GM12892 (cell line): ENCODE measurements at regions not wholly inside any gene's neighbourhood (a gene's known extent, or its start where the extent isn't known, plus 50 kb on each side); places are given as distances from the start of the nearest gene placed in this dataset.
A peak's percentile ranks its signal among the peaks of the same experiment; 100 is the strongest.
"Not testable (repeated sequence)": the region's sequence is repeated elsewhere in the genome, so short reads cannot be mapped to it uniquely, and the experiment has no call there.

Source experiments
- DNase-seq: peaks from one replicate; pipeline ENCODE4 v3.0.0; 2011; ENCODE audit not compliant: insufficient read length
- FAIRE-seq: peaks from 2 replicates; lab custom pipeline; 2011; peaks lifted over from hg19 to GRCh38; lab: Jason Lieb, UNC
- POLR2A ChIP-seq: IDR thresholded peaks from 2 replicates; pipeline ENCODE4 v1.6.1; 2011; ENCODE audit warnings: low read depth, low read length, control low read depth
- POLR2AphosphoS5 ChIP-seq: IDR thresholded peaks from 2 replicates; pipeline ENCODE4 v1.6.1; 2011; ENCODE audit warnings: low read depth, low read length, control low read depth
- TAF1 ChIP-seq: IDR thresholded peaks from 2 replicates; pipeline ENCODE4 v1.6.1; 2011; ENCODE audit warnings: low read depth, mild to moderate bottlenecking, control low read depth, low read length, borderline replicate concordance

GRCh38 chr1:10920063-10920626 is 92.3 kb upstream of the TARDBP start:
- DNase-seq (no peak), FAIRE-seq (no peak)
- TF ChIP-seq POLR2AphosphoS5 (no peak), POLR2A (no peak), TAF1 (no peak)

- not testable (repeated sequence) for DNase-seq, FAIRE-seq
Measured at GRCh38 chr1:10922315-10923060, 90.0 kb upstream of the TARDBP start.

GRCh38 chr1:10924030-10924429 is 88.4 kb upstream of the TARDBP start:
- TF ChIP-seq POLR2A: no peak
- FAIRE-seq (no peak), DNase-seq (no peak)

GRCh38 chr1:10928654-10929053 is 83.8 kb upstream of the TARDBP start:
- no peak for FAIRE-seq
- TF ChIP-seq POLR2A (no peak), TAF1 (no peak), POLR2AphosphoS5 (no peak)

GRCh38 chr1:10932088-10932487 is 80.4 kb upstream of the TARDBP start:
- no peak for TF ChIP-seq POLR2AphosphoS5
- TF ChIP-seq POLR2A: no peak
- no peak for TF ChIP-seq TAF1
- FAIRE-seq (peak; percentile 54), DNase-seq (no peak)

More at GRCh38 chr1:10928654-10929053, 83.8 kb upstream of the TARDBP start:
- no peak for DNase-seq

- no peak for TF ChIP-seq POLR2A
- no peak for TF ChIP-seq POLR2AphosphoS5
- TF ChIP-seq TAF1: no peak
- DNase-seq (no peak), FAIRE-seq (no peak)
Measured at GRCh38 chr1:10934150-10934818, 78.2 kb upstream of the TARDBP start.

- DNase-seq (no peak), FAIRE-seq (no peak)
- no peak for TF ChIP-seq POLR2AphosphoS5
- no peak for TF ChIP-seq TAF1
- no peak for TF ChIP-seq POLR2A
Measured at GRCh38 chr1:10935246-10935645, 77.2 kb upstream of the TARDBP start.

- TF ChIP-seq POLR2A: no peak
- TF ChIP-seq POLR2AphosphoS5: no peak
- DNase-seq: no peak
- no peak for FAIRE-seq
Measured at GRCh38 chr1:10935724-10936123, 76.7 kb upstream of the TARDBP start.

GRCh38 chr1:10936998-10937901 is 75.2 kb upstream of the TARDBP start:
- TF ChIP-seq TAF1 (no peak), POLR2A (no peak), POLR2AphosphoS5 (no peak)
- FAIRE-seq (no peak), DNase-seq (peak; percentile 26)

- TF ChIP-seq POLR2A (no peak), POLR2AphosphoS5 (no peak), TAF1 (no peak)
- FAIRE-seq (no peak), DNase-seq (peak; percentile 15)
Measured at GRCh38 chr1:10938741-10939417, 73.6 kb upstream of the TARDBP start.
